Tibial nerve (tissue), 4 donors: ENCODE measurements at regions not wholly inside any gene's neighbourhood (a gene's known extent, or its start where the extent isn't known, plus 50 kb on each side); places are given as distances from the start of the nearest gene placed in this dataset.

Experiments used
- DNase-seq, 2 donors: peaks; one replicate each; pipeline ENCODE4 v3.0.0-alpha.2; 2019; ENCODE audit warnings: low spot score in 2 of 2
- H3K27ac ChIP-seq, 4 donors: fragments of 200-600 bp; sonication (generic) in 3 of 4; one replicate each; pipeline ENCODE4 v1.5.1; 2017 to 2019; ENCODE audit warnings: mild to moderate bottlenecking in 1 of 4
- H3K27me3 ChIP-seq, 2 donors: fragments of 200-600 bp; sonication (generic) in 1 of 2; one replicate each; pipeline versions ENCODE4 v1.5.1 to v1.6.0; 2017 to 2019
- H3K36me3 ChIP-seq, 3 donors: fragments of 200-600 bp; sonication (generic); one replicate each; pipeline ENCODE4 v1.5.1; 2018 to 2019
- H3K4me1 ChIP-seq, 4 donors: fragments of 200-600 bp; sonication (generic) in 3 of 4; one replicate each; pipeline ENCODE4 v1.5.1; 2017 to 2019
- H3K4me3 ChIP-seq, 4 donors: fragments of 200-600 bp; sonication (generic) in 3 of 4; one replicate each; pipeline ENCODE4 v1.5.1; 2017 to 2019; ENCODE audit warnings: mild to moderate bottlenecking in 1 of 4, moderate library complexity in 1 of 4
- H3K9me3 ChIP-seq, 4 donors: fragments of 200-600 bp; sonication (generic) in 3 of 4; one replicate each; pipeline ENCODE4 v1.5.1; 2017 to 2019
- CTCF ChIP-seq, 5 experiments: fragments of 200-600 bp in 3 of 5; fragments of 450-650 bp in 2 of 5; sonication (generic) in 3 of 5; IDR thresholded peaks; one replicate each; pipeline ENCODE4 v1.5.1; 2016 to 2019; ENCODE audit warnings: antibody characterized with exemption in 5 of 5, mild to moderate bottlenecking in 3 of 5, moderate library complexity in 2 of 5
- EP300 ChIP-seq, 2 donors: sonication (generic); formaldehyde crosslinking; IDR thresholded peaks; one replicate each; pipeline ENCODE4 v1.6.1; 2017; ENCODE audit warnings: antibody characterized with exemption in 2 of 2, mild to moderate bottlenecking in 1 of 2
- POLR2A ChIP-seq, 2 donors: fragments of 450-650 bp; IDR thresholded peaks; one replicate each; pipeline ENCODE4 v1.6.1; 2017; ENCODE audit warnings: antibody characterized with exemption in 2 of 2, mild to moderate bottlenecking in 2 of 2, moderate library complexity in 2 of 2
- WGBS, 2 donors: methylation state at CpG; one replicate each; pipeline ENCODE4 v1.1.5; 2018; 5-methylcytosine and 5-hydroxymethylcytosine counted together

- no peak overlapping the region for H3K4me3 ChIP-seq
- H3K9me3 ChIP-seq, result peaks cover 0 to 51% (median 8%) of the 10 kb centered on the region in 4 donors
- H3K36me3 ChIP-seq, result peaks cover 0 to 19% (median 0%) of the 10 kb centered on the region in 3 donors
- no peak for DNase-seq
- no peak overlapping the region for H3K27ac ChIP-seq
- H3K27me3 ChIP-seq, result no peaks in the 10 kb centered on the region
- no peak for TF ChIP-seq CTCF (IDR thresholded peaks at IDR 0.05)
- no peak for TF ChIP-seq EP300 (IDR thresholded peaks at IDR 0.05)
- no peak for TF ChIP-seq POLR2A (IDR thresholded peaks at IDR 0.05)
- 94 to 96% methylated on average over 2 of the region's 2 CpGs for WGBS, 2 donors
- H3K4me1 ChIP-seq, result no peaks in the 10 kb centered on the region
Measured at GRCh38 chr4:4726051-4726450, 133.4 kb upstream of the MSX1 start.

GRCh38 chr4:4724321-4724720 lies 135.1 kb upstream of the MSX1 start:
- no peak for DNase-seq
- no peak overlapping the region for H3K4me3 ChIP-seq
- H3K27me3 ChIP-seq, result no peaks in the 10 kb centered on the region
- H3K27ac ChIP-seq, result no peak overlapping the region
- H3K36me3 ChIP-seq, result peaks cover 0 to 19% (median 0%) of the 10 kb centered on the region in 3 donors
- TF ChIP-seq CTCF (IDR thresholded peaks at IDR 0.05) (no peak), POLR2A (IDR thresholded peaks at IDR 0.05) (no peak), EP300 (IDR thresholded peaks at IDR 0.05) (no peak)
- peaks cover 0 to 46% (median 8%) of the 10 kb centered on the region in 4 donors for H3K9me3 ChIP-seq
- WGBS, 2 donors, result 74 to 84% methylated on average over 4 of the region's 4 CpGs
- no peaks in the 10 kb centered on the region for H3K4me1 ChIP-seq

DNA sequence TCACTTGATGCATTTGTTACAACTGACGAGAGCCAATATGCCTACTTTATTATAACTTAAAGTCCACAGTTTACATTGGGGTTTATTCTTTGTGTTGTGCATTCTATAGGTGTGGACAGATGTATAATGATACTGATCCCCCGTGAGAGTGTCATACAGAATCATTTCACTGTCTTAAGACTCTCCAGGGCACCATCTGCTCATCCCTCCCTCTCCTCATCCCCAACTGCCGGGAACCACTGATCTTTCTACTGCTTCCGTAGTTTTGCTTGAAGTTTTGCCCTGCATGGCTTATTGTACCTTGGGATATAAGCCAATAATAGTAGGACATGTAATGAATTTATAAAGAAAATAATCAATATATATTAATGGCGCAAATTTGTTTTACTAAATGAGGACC lies 137.8 kb upstream of the MSX1 start:
- Histone ChIP-seq H3K36me3 (peaks cover 0 to 16% (median 0%) of the 10 kb centered on the region in 3 donors), H3K27ac (no peak overlapping the region), H3K27me3 (no peaks in the 10 kb centered on the region), H3K4me1 (no peaks in the 10 kb centered on the region), H3K9me3 (peaks cover 0 to 41% (median 8%) of the 10 kb centered on the region in 4 donors), H3K4me3 (no peak overlapping the region)
- TF ChIP-seq POLR2A (IDR thresholded peaks at IDR 0.05) (no peak), EP300 (IDR thresholded peaks at IDR 0.05) (no peak), CTCF (IDR thresholded peaks at IDR 0.05) (no peak)
- no peak for DNase-seq
- 90 to 94% methylated on average over 5 of the region's 5 CpGs for WGBS, 2 donors

GRCh38 chr4:4720646-4721045 lies 138.8 kb upstream of the MSX1 start:
- H3K4me1 ChIP-seq, result no peaks in the 10 kb centered on the region
- peaks cover 0 to 31% (median 4%) of the 10 kb centered on the region in 4 donors for H3K9me3 ChIP-seq
- TF ChIP-seq EP300 (IDR thresholded peaks at IDR 0.05) (no peak), POLR2A (IDR thresholded peaks at IDR 0.05) (no peak), CTCF (IDR thresholded peaks at IDR 0.05) (no peak)
- DNase-seq, result no peak
- WGBS, 2 donors, result 90% methylated on average over 6 of the region's 6 CpGs
- H3K27me3 ChIP-seq, result no peaks in the 10 kb centered on the region
- peaks cover 0 to 6% (median 0%) of the 10 kb centered on the region in 3 donors for H3K36me3 ChIP-seq
- no peak overlapping the region for H3K4me3 ChIP-seq
- no peak overlapping the region for H3K27ac ChIP-seq

- no peak for TF ChIP-seq EP300 (IDR thresholded peaks at IDR 0.05)
- TF ChIP-seq POLR2A (IDR thresholded peaks at IDR 0.05), result no peak
- TF ChIP-seq CTCF (IDR thresholded peaks at IDR 0.05), result no peak
- no peak overlapping the region for H3K4me3 ChIP-seq
Measured at GRCh38 chr4:4719436-4719835, 140.0 kb upstream of the MSX1 start.

More at GRCh38 chr4:4719436-4719835, 140.0 kb upstream of the MSX1 start:
- WGBS, 2 donors, result 63 to 67% methylated on average over 4 of the region's 4 CpGs
- H3K36me3 ChIP-seq, result no peaks in the 10 kb centered on the region
- no peaks in the 10 kb centered on the region for H3K27me3 ChIP-seq
- DNase-seq, result no peak
- H3K4me1 ChIP-seq, result no peaks in the 10 kb centered on the region
- no peak overlapping the region for H3K27ac ChIP-seq
- peaks cover 0 to 20% (median 0%) of the 10 kb centered on the region in 4 donors for H3K9me3 ChIP-seq
